ENCODE measurements at regions not wholly inside any gene's neighbourhood (a gene's known extent, or its start where the extent isn't known, plus 50 kb on each side); places are given as distances from the start of the nearest gene placed in this dataset.
"Not testable (repeated sequence)": the region's sequence is repeated elsewhere in the genome, so short reads cannot be mapped to it uniquely, and the experiment has no call there.

DNA sequence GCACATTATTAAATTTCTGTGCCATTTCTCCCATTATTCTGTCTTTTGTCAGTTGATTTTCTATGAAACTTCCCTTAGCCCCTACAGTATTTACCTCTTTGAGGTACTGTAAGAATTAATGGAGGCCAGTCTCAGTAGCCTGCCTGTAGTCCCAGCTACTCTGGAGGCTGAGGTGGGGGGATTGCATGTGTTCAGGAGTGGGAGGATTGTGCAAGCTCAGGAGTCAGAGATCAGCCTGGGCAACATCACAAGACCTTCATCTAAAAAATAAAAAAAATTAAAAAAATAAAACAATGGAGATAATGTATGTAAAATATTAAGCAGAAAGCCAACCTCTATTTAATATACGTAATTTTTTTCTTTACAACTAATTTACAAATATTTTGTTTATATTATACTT lies 77.8 kb downstream of the OR2B2 start:
- peaks cover 0 to 53% (median 25%) of the 10 kb centered on the region in 9 donors for H3K4me1 ChIP-seq
- intact Hi-C loops (cut with DNase I): loop anchor here in 1 of 10 donors (10.0 kb wide), 1 partner anchor 1810 kb away; a partner anchor contains a TSS
- DNase-seq (no peak), ATAC-seq (no peak)
- no peaks in the 10 kb centered on the region for H3K9me3 ChIP-seq
- H3K36me3 ChIP-seq: peaks cover 0 to 12% (median 0%) of the 10 kb centered on the region in 9 donors
- H3K27ac ChIP-seq: no peak overlapping the region
- WGBS, 2 donors: 97 to 100% methylated on average over 1 of the region's 1 CpG
- TF ChIP-seq, protein P1, sequence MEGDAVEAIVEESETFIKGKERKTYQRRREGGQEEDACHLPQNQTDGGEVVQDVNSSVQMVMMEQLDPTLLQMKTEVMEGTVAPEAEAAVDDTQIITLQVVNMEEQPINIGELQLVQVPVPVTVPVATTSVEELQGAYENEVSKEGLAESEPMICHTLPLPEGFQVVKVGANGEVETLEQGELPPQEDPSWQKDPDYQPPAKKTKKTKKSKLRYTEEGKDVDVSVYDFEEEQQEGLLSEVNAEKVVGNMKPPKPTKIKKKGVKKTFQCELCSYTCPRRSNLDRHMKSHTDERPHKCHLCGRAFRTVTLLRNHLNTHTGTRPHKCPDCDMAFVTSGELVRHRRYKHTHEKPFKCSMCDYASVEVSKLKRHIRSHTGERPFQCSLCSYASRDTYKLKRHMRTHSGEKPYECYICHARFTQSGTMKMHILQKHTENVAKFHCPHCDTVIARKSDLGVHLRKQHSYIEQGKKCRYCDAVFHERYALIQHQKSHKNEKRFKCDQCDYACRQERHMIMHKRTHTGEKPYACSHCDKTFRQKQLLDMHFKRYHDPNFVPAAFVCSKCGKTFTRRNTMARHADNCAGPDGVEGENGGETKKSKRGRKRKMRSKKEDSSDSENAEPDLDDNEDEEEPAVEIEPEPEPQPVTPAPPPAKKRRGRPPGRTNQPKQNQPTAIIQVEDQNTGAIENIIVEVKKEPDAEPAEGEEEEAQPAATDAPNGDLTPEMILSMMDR (IDR thresholded peaks at IDR 0.05): no peak
- H3K27me3 ChIP-seq: no peaks in the 10 kb centered on the region
- H3K4me3 ChIP-seq: no peak overlapping the region

DNA sequence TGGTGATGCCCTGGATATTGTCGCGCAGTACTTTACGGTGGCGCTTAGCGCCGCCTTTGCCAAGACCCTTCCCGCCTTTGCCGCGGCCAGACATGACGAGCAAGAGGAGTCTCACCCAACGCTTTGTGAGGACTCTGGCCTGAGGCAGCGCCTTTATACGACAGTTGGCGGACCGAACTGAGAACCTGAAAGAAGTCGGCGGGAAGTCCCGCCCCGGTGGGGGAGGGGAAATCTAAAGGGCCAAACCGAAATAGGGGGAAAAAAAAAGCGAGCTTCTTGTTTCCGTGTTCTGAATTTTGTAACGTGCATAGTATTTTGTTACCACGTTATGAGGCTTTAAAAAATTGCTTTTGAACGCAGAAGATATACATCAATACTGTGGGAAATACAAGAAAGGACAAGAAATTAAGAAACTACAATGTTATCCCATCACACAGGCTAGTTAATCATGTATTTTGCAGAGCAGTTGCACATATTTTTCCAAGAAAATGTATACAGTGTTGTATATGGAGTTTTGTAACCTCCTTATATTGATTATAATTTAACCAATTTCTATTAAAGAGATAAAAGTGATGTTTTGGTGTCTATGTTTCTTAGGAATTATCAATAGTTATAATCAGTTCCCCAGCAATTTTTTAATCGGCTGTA lies 80.6 kb downstream of the OR2B2 start:
- ATAC-seq (peak; percentile 83 to 96 (median 89)), DNase-seq (peak; percentile 54 to 56)
- intact Hi-C loops (cut with DNase I): loop anchor here in 1 of 10 donors (10.0 kb wide), 1 partner anchor 1807 kb away; a partner anchor contains a TSS
- Histone ChIP-seq H3K4me3 (peak overlapping the region in 8 of 10 donors; percentile 27 to 60 (median 49)), H3K27ac (peak overlapping the region in 8 of 10 donors; percentile 24 to 89 (median 34)), H3K4me1 (peaks cover 0 to 45% (median 16%) of the 10 kb centered on the region in 9 donors), H3K36me3 (peaks cover 0 to 12% (median 0%) of the 10 kb centered on the region in 9 donors)
- H3K9me3 ChIP-seq, H3K27me3 ChIP-seq: not testable (repeated sequence)
- 8 to 9% methylated on average over 20 of the region's 26 CpGs for WGBS, 2 donors

DNA sequence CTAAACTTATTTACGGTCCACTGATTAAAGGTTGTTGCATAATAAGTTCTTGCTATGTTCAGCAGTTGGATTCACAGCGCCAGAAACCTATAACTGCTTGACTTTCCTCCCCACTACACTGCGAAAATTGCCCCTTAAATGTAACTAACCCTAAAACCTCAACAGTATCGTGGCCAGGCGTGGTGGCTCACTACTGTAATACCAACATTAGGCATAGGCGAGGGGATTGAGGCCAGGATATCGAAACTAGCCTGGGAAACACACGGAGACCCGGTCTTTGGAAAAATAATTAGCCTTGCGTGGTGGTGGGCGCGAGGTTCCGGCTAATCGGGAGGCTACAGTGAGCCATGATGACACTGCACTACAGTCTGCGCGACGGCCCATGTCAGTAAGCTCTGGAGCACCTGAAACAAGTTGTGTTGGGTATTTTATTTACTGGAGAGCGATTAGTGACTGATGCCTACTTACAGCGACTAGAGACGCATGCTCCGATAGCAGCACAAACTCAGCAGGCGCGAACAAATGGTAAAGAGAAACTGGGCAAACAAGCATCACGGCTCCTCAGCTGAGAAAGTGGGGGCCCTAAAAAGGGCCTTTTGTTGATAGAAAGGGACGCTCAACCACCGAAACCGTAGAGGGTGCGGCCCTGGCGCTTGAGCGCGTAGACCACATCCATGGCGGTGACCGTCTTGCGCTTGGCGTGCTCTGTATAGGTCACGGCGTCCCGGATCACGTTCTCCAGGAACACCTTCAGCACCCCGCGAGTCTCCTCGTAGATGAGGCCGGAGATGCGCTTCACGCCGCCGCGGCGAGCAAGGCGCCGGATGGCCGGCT lies 81.4 kb downstream of the OR2B2 start:
- intact Hi-C loops (cut with DNase I): loop anchor here in 1 of 10 donors (10.0 kb wide), 1 partner anchor 1806 kb away; a partner anchor contains a TSS
- H3K9me3 ChIP-seq: not testable (repeated sequence)

DNA sequence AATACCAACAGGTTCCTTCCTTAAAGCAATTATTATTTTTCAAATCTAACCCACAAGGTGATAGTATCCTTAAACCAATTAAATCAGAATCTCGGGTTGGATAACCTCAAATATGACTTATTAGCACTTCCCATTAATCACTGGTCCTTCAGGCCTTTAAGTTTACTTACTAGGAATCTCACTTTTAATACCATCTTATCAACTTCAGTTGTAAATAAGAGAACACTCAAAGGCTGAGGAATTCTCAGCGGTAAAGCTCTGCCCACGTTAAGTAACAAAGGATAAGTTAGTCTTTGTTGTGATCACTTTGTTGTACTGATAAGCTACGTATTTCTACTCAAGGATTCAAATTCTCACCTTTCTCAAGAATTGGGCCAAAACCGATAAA lies 82.0 kb downstream of the OR2B2 start:
- ATAC-seq (no peak), DNase-seq (no peak)
- WGBS, 2 donors: 60 to 68% methylated on average over 5 of the region's 5 CpGs
- H3K36me3 ChIP-seq: peaks cover 0 to 12% (median 0%) of the 10 kb centered on the region in 9 donors
- TF ChIP-seq, protein P1 (IDR thresholded peaks at IDR 0.05): no peak
- intact Hi-C loops (cut with DNase I): loop anchor here in 1 of 10 donors (10.0 kb wide), 1 partner anchor 1805 kb away; a partner anchor contains a TSS
- peaks cover 0 to 35% (median 4%) of the 10 kb centered on the region in 9 donors for H3K4me1 ChIP-seq
- H3K27ac ChIP-seq: peak overlapping the region in 4 of 10 donors; percentile 36 to 89 (median 54)
- no peaks in the 10 kb centered on the region for H3K9me3 ChIP-seq
- H3K27me3 ChIP-seq: peaks cover 0 to 3% (median 0%) of the 10 kb centered on the region in 7 donors
- H3K4me3 ChIP-seq: peak overlapping the region in 7 of 10 donors; percentile 27 to 60 (median 51)

More for the DNA sequence above, 81.4 kb downstream of the OR2B2 start:
- not testable (repeated sequence) for H3K27me3 ChIP-seq, DNase-seq
- Histone ChIP-seq H3K4me3 (peak overlapping the region in 9 of 10 donors; percentile 27 to 60 (median 47)), H3K27ac (peak overlapping the region in 8 of 10 donors; percentile 23 to 89 (median 42)), H3K36me3 (peaks cover 0 to 12% (median 0%) of the 10 kb centered on the region in 9 donors), H3K4me1 (peaks cover 0 to 37% (median 9%) of the 10 kb centered on the region in 9 donors)
- 30 to 37% methylated on average over 27 to 31 of the region's 52 CpGs for WGBS, 2 donors
- peak; percentile 31 to 83 (median 72) for ATAC-seq

Measured in heart right ventricle (tissue), 16 donors.